ENCODE measurements at regions not wholly inside any gene's neighbourhood (a gene's known extent, or its start where the extent isn't known, plus 50 kb on each side); places are given as distances from the start of the nearest gene placed in this dataset.

DNA sequence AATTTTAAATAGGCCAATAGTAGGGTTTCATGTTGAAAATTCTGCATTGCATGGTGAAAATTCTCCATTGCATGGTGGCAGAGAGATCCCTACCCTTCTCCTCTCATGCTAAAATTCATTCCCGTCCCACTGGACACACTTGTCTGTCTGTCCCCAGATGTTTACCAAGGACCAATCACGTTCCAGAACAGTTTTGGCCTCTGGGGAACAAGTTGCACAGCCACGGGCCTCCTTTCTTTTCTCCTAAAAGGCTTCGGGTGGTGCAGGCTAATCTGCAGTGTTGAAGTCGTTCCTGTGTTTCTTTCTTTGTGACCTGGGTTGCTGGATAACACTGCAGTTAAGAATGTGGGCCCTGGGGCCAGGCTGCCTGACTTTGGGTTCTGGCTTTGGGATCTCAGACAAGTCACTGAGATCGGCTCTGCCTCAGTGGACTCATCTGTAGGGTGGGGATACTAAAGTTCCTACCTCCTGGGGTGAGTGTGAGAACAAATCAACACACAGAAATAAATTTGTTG is 113.1 kb upstream of the FAM204A start:
- TF ChIP-seq, protein P1, sequence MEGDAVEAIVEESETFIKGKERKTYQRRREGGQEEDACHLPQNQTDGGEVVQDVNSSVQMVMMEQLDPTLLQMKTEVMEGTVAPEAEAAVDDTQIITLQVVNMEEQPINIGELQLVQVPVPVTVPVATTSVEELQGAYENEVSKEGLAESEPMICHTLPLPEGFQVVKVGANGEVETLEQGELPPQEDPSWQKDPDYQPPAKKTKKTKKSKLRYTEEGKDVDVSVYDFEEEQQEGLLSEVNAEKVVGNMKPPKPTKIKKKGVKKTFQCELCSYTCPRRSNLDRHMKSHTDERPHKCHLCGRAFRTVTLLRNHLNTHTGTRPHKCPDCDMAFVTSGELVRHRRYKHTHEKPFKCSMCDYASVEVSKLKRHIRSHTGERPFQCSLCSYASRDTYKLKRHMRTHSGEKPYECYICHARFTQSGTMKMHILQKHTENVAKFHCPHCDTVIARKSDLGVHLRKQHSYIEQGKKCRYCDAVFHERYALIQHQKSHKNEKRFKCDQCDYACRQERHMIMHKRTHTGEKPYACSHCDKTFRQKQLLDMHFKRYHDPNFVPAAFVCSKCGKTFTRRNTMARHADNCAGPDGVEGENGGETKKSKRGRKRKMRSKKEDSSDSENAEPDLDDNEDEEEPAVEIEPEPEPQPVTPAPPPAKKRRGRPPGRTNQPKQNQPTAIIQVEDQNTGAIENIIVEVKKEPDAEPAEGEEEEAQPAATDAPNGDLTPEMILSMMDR (IDR thresholded peaks at IDR 0.05; ENCODE audit: low read depth, low read length, poor library complexity, severe bottlenecking) = no peak
- TF ChIP-seq EZH2phosphoT487 (IDR thresholded peaks at IDR 0.05; ENCODE audit: borderline replicate concordance, low read length) = no peak
